IPS-15b (cell line): ENCODE measurements at regions not wholly inside any gene's neighbourhood (a gene's known extent, or its start where the extent isn't known, plus 50 kb on each side); places are given as distances from the start of the nearest gene placed in this dataset.
"Not testable (repeated sequence)": the region's sequence is repeated elsewhere in the genome, so short reads cannot be mapped to it uniquely, and the experiment has no call there.

ENCODE experiments used
- H3K27me3 ChIP-seq: one replicate; pipeline ENCODE4 v1.6.1; 2013; ENCODE audit warnings: low read length; ENCODE audit not compliant: control insufficient read depth, insufficient read depth
- H3K36me3 ChIP-seq: one replicate; pipeline ENCODE4 v1.6.1; 2013; ENCODE audit warnings: low read length; ENCODE audit not compliant: control insufficient read depth, insufficient read depth
- H3K4me1 ChIP-seq: one replicate; pipeline ENCODE4 v1.6.1; 2013; ENCODE audit warnings: mild to moderate bottlenecking, low read length; ENCODE audit not compliant: control insufficient read depth, insufficient read depth
- H3K4me3 ChIP-seq: one replicate; pipeline ENCODE4 v1.5.1; 2013; ENCODE audit warnings: low read depth, low read length
- H3K9ac ChIP-seq: one replicate; pipeline ENCODE4 v1.6.1; 2013; ENCODE audit warnings: low read depth, mild to moderate bottlenecking, low read length
- H3K9me3 ChIP-seq: one replicate; pipeline ENCODE4 v1.6.1; 2013; ENCODE audit warnings: mild to moderate bottlenecking, low read length; ENCODE audit not compliant: control insufficient read depth, insufficient read depth

- no peak overlapping the region for H3K9ac ChIP-seq
- no peaks in the 10 kb centered on the region for H3K9me3 ChIP-seq
- no peak overlapping the region for H3K4me3 ChIP-seq
- no peaks in the 10 kb centered on the region for H3K4me1 ChIP-seq
- no peaks in the 10 kb centered on the region for H3K27me3 ChIP-seq
- no peaks in the 10 kb centered on the region for H3K36me3 ChIP-seq
Measured at GRCh38 chr1:217048104-217048707, 325.0 kb upstream of the ESRRG start.

DNA sequence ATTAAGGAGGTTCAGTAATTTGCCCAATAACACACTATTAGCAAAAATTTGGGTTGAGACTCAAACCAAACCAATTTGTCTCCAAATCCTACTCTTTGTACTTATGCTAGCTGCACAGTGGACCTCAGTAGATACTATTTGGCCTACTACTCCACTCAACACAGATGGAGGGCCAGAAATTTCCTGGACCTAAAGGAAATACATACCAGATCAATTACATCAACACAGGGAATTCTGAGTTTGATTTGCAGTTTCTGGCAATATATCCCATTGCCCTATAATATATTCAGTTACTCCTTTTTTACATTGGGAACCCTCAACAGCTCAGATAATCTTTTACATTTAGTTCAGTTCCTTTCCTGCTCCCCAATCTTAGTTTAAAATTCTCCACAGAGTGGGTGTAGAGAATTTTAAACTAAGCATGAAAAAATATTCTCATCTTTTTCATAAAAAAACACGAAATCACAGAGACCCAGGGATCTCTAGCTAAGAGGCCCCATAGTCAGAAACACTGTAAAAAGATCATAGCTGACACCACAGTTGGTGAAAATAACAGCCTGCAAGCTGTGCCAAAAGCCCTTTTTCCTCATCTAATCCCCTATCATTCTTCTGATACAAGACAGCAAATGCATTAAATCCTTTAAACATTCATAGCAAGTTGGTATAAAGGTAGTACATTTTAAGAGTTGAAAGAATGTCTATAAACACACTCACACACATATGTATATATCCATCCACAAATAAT lies 317.7 kb upstream of the ESRRG start:
- Histone ChIP-seq H3K9ac (no peak overlapping the region), H3K36me3 (no peaks in the 10 kb centered on the region), H3K4me1 (no peaks in the 10 kb centered on the region), H3K4me3 (no peak overlapping the region), H3K9me3 (peaks cover 6% of the 10 kb centered on the region), H3K27me3 (no peaks in the 10 kb centered on the region)

DNA sequence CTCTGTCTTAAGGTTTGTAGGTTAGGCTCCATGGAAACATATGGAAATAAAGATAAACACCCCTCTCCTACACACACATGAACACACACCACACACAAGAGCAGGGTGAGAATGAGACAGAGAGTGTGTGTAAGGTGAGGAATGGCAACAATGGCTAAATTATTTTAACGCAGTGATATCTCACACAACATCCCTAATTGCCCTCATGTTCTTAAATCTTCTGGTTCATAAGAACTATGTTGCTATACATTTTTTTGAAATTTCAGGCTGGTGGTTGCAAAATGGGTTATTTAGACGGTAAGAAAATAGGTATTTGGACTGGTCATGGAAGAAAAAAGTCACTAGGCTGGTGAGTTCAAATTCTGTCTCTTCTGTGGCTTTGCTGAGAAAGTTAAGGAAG lies 316.7 kb upstream of the ESRRG start:
- no peaks in the 10 kb centered on the region for H3K36me3 ChIP-seq
- no peaks in the 10 kb centered on the region for H3K27me3 ChIP-seq
- H3K9ac ChIP-seq, result no peak overlapping the region
- no peak overlapping the region for H3K4me3 ChIP-seq
- no peaks in the 10 kb centered on the region for H3K4me1 ChIP-seq
- H3K9me3 ChIP-seq, result peaks cover 6% of the 10 kb centered on the region

GRCh38 chr1:217039139-217039538 lies 315.9 kb upstream of the ESRRG start:
- not testable (repeated sequence) for H3K4me3 ChIP-seq, H3K4me1 ChIP-seq, H3K9ac ChIP-seq, H3K27me3 ChIP-seq, H3K9me3 ChIP-seq, H3K36me3 ChIP-seq

GRCh38 chr1:217036757-217037156 lies 313.5 kb upstream of the ESRRG start:
- Histone ChIP-seq H3K4me3 (no peak overlapping the region), H3K36me3 (no peaks in the 10 kb centered on the region), H3K9me3 (peaks cover 6% of the 10 kb centered on the region), H3K9ac (no peak overlapping the region), H3K27me3 (no peaks in the 10 kb centered on the region), H3K4me1 (no peaks in the 10 kb centered on the region)

DNA sequence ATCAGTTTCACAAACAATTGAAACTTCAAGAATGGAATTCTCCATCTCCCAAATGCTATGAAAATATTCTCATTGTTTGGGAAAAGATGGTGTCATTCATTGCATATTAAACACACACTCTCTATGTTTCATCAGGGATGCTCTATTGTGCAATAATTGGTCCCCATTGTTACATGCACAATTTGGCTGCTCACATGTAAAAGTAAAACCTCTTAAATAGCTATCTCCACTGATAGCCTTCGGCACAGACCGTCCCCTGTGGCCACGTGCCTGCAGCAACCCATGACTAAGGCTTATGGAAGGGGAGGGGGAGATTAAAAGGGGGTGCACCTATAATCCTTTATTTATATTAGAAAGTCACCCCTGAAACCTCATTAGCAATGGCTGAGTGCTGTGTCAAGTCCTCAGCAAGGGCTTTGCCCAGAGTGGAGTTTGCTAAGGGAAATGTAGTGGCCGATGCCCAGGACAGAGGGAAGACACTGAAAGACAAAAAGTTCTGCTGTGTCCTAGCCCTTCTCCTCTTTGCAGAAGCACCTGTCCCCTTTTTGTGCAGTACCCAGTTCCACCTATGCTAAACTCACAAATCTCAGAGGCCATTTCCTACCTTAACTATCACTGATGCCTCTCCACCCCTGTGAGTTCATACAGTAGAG lies 309.6 kb upstream of the ESRRG start:
- H3K4me1 ChIP-seq, result no peaks in the 10 kb centered on the region
- H3K27me3 ChIP-seq, result no peaks in the 10 kb centered on the region
- no peaks in the 10 kb centered on the region for H3K36me3 ChIP-seq
- no peak overlapping the region for H3K4me3 ChIP-seq
- H3K9ac ChIP-seq, result no peak overlapping the region
- H3K9me3 ChIP-seq, result no peaks in the 10 kb centered on the region

- Histone ChIP-seq H3K9me3 (no peaks in the 10 kb centered on the region), H3K36me3 (no peaks in the 10 kb centered on the region), H3K27me3 (no peaks in the 10 kb centered on the region), H3K4me1 (no peaks in the 10 kb centered on the region), H3K9ac (no peak overlapping the region), H3K4me3 (no peak overlapping the region)
Measured at GRCh38 chr1:217029281-217030157, 306.3 kb upstream of the ESRRG start.

GRCh38 chr1:217027403-217028080 lies 304.3 kb upstream of the ESRRG start:
- no peak overlapping the region for H3K4me3 ChIP-seq
- no peaks in the 10 kb centered on the region for H3K36me3 ChIP-seq
- H3K9me3 ChIP-seq, result no peaks in the 10 kb centered on the region
- H3K9ac ChIP-seq, result no peak overlapping the region
- no peaks in the 10 kb centered on the region for H3K4me1 ChIP-seq
- H3K27me3 ChIP-seq, result no peaks in the 10 kb centered on the region

- Histone ChIP-seq H3K4me3 (no peak overlapping the region), H3K27me3 (no peaks in the 10 kb centered on the region), H3K9me3 (no peaks in the 10 kb centered on the region), H3K36me3 (no peaks in the 10 kb centered on the region), H3K9ac (no peak overlapping the region), H3K4me1 (no peaks in the 10 kb centered on the region)
Measured at GRCh38 chr1:217026531-217026930, 303.3 kb upstream of the ESRRG start.

- no peaks in the 10 kb centered on the region for H3K36me3 ChIP-seq
- H3K27me3 ChIP-seq, result no peaks in the 10 kb centered on the region
- H3K4me1 ChIP-seq, result no peaks in the 10 kb centered on the region
- H3K4me3 ChIP-seq, result no peak overlapping the region
- H3K9me3 ChIP-seq, result no peaks in the 10 kb centered on the region
- no peak overlapping the region for H3K9ac ChIP-seq
Measured at GRCh38 chr1:217025381-217025780, 302.2 kb upstream of the ESRRG start.

- H3K4me1 ChIP-seq, result no peaks in the 10 kb centered on the region
- H3K4me3 ChIP-seq, result no peak overlapping the region
- H3K9ac ChIP-seq, result no peak overlapping the region
- H3K9me3 ChIP-seq, result no peaks in the 10 kb centered on the region
- no peaks in the 10 kb centered on the region for H3K36me3 ChIP-seq
- H3K27me3 ChIP-seq, result no peaks in the 10 kb centered on the region
Measured at GRCh38 chr1:217024911-217025310, 301.7 kb upstream of the ESRRG start.
